ENCODE measurements at regions not wholly inside any gene's neighbourhood (a gene's known extent, or its start where the extent isn't known, plus 50 kb on each side); places are given as distances from the start of the nearest gene placed in this dataset.

DNA sequence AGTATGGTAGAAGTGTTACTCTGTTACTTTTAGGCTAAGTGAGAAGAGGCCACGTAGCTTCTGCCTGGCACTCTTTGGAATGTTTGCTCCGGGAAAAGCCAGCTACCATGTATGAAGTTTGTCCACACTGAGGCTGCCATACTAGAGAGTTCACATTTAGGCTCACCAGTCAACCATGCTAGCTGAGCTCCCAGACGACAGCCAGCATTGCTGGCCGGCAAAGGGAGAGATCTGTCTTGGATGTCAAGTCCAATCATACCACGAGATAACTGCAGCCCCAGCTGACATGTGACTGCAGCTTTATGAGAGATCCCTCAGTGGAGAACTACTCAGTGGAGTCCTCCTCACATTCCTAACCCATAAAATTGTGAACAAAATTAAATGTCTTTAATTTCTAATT, 321.2 kb upstream of the F9 start:
- Histone ChIP-seq H3K9me1 (ENCODE audit: control insufficient read depth, insufficient read depth, low read length) (no peaks in the 10 kb centered on the region), H2AFZ (ENCODE audit: low read depth, low read length) (peak overlapping the region; percentile 92), H3K4me2 (ENCODE audit: insufficient read depth, low read length) (peak overlapping the region; percentile 17; the same call in 1 of the 2 replicates), H3K79me2 (ENCODE audit: control insufficient read depth, insufficient read depth, low read length) (peaks cover 5% of the 10 kb centered on the region; the same call in 1 of the 3 replicates), H3K4me1 (replicated peaks in 1 of 2; ENCODE audit: control insufficient read depth in 2 of 2, insufficient read depth in 2 of 2, low read length in 2 of 2) (peaks cover 14 to 65% of the 10 kb centered on the region in 2 experiments), H3K9me3 (replicated peaks; ENCODE audit: control insufficient read depth, insufficient read depth, low read depth, low read length) (no peaks in the 10 kb centered on the region), H3K9ac (ENCODE audit: insufficient read depth in 1 of 2, low read depth in 2 of 2, low read length in 2 of 2) (peak overlapping the region; percentile 37 to 51; a peak in 3 of 4 replicates), H3K4me3 (no peak overlapping the region), H3K27ac (ENCODE audit: extremely low read depth, low read depth, low read length) (peak overlapping the region; percentile 53), H4K20me1 (replicated peaks; ENCODE audit: control insufficient read depth, insufficient read depth, low read length) (no peaks in the 10 kb centered on the region), H3K36me3 (ENCODE audit: control insufficient read depth, insufficient read depth, low read length) (no peaks in the 10 kb centered on the region; the same call in 2 of the 3 replicates), H3K27me3 (ENCODE audit: control insufficient read depth in 2 of 2, insufficient read depth in 2 of 2, low read length in 2 of 2) (no peaks in the 10 kb centered on the region)
- ChIA-PET CTCF (ENCODE audit: low intra/inter-chr PET ratio) (no interaction called here), POLR2A (interaction anchor here (1.0 to 1.5 kb wide), 3 partner anchors 13 to 18 kb away, joined by 4 read pairs; no protein-coding TSS in a partner anchor)
- BruUV-seq (replicated peaks), result no TSS peak
- intact Hi-C loops (cut with micrococcal nuclease) (no loop called here), in situ Hi-C loops (cut with MboI) (no loop called here)
- ATAC-seq, result no peak
- WGBS (ENCODE audit: insufficient coverage, low coverage, missing lambda C conversion rate), result 15% methylated on average over 5 of the region's 5 CpGs
- no peak for FAIRE-seq
- peak in 1 of 4 experiments; percentile 48 for DNase-seq (ENCODE audit: extremely low read depth in 1 of 4, low spot score in 3 of 4)
- TF ChIP-seq, protein P1, sequence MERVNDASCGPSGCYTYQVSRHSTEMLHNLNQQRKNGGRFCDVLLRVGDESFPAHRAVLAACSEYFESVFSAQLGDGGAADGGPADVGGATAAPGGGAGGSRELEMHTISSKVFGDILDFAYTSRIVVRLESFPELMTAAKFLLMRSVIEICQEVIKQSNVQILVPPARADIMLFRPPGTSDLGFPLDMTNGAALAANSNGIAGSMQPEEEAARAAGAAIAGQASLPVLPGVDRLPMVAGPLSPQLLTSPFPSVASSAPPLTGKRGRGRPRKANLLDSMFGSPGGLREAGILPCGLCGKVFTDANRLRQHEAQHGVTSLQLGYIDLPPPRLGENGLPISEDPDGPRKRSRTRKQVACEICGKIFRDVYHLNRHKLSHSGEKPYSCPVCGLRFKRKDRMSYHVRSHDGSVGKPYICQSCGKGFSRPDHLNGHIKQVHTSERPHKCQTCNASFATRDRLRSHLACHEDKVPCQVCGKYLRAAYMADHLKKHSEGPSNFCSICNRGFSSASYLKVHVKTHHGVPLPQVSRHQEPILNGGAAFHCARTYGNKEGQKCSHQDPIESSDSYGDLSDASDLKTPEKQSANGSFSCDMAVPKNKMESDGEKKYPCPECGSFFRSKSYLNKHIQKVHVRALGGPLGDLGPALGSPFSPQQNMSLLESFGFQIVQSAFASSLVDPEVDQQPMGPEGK (CRISPR knock-in tag; IDR thresholded peaks at IDR 0.05; ENCODE audit: borderline replicate concordance), result no peak
- TF ChIP-seq EZH2 (IDR thresholded peaks at IDR 0.05; ENCODE audit: borderline replicate concordance, low read depth, low read length) (no peak), SAP30 (IDR thresholded peaks at IDR 0.05; ENCODE audit: borderline replicate concordance, insufficient read depth, low read depth, low read length, poor library complexity, severe bottlenecking) (no peak), GABPB1 (CRISPR knock-in tag; IDR thresholded peaks at IDR 0.05) (no peak), ZFX (CRISPR knock-in tag; IDR thresholded peaks at IDR 0.05) (no peak), SRSF3 (IDR thresholded peaks at IDR 0.05; ENCODE audit: insufficient read depth, low read length) (no peak), FOXK1 (CRISPR knock-in tag; IDR thresholded peaks at IDR 0.05; ENCODE audit: borderline replicate concordance) (no peak), ZNF384 (IDR thresholded peaks at IDR 0.05; ENCODE audit: low read depth, low read length) (no peak), CBX5 (IDR thresholded peaks at IDR 0.05; ENCODE audit: borderline replicate concordance, low read depth) (no peak), ZBED1 (IDR thresholded peaks at IDR 0.05) (no peak), MYC (IDR thresholded peaks at IDR 0.05; ENCODE audit: low read depth, low read length) (no peak), MYC (CRISPR knock-in tag; IDR thresholded peaks at IDR 0.05; ENCODE audit: borderline replicate concordance, low read depth) (no peak), KDM5B (IDR thresholded peaks at IDR 0.05; ENCODE audit: insufficient replicate concordance, low read depth, low read length) (no peak), RNF2 (IDR thresholded peaks at IDR 0.05) (0 out of 2 replicates have a peak, but pooled peaks have one; percentile 15), XRCC4 (IDR thresholded peaks at IDR 0.05; ENCODE audit: extremely low read depth, insufficient read depth, insufficient read length) (no peak), BRF1 (IDR thresholded peaks at IDR 0.05; ENCODE audit: borderline replicate concordance, extremely low read depth, insufficient read length) (no peak), ZNF347 (CRISPR knock-in tag; IDR thresholded peaks at IDR 0.05; ENCODE audit: low read depth) (no peak), SMAD4 (CRISPR knock-in tag; conservative IDR thresholded peaks at IDR 0.05) (peak; percentile 53; the same call in 1 of the 2 replicates), POLR2B (IDR thresholded peaks at IDR 0.05; ENCODE audit: low read depth, partially characterized antibody) (no peak), ZNF121 (CRISPR knock-in tag; conservative IDR thresholded peaks at IDR 0.05) (no peak)
- TF ChIP-seq, protein P2, sequence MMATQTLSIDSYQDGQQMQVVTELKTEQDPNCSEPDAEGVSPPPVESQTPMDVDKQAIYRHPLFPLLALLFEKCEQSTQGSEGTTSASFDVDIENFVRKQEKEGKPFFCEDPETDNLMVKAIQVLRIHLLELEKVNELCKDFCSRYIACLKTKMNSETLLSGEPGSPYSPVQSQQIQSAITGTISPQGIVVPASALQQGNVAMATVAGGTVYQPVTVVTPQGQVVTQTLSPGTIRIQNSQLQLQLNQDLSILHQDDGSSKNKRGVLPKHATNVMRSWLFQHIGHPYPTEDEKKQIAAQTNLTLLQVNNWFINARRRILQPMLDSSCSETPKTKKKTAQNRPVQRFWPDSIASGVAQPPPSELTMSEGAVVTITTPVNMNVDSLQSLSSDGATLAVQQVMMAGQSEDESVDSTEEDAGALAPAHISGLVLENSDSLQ (IDR thresholded peaks at IDR 0.05), result peak; percentile 26
- TF ChIP-seq, protein P3, sequence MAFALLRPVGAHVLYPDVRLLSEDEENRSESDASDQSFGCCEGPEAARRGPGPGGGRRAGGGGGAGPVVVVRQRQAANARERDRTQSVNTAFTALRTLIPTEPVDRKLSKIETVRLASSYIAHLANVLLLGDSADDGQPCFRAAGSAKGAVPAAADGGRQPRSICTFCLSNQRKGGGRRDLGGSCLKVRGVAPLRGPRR (CRISPR knock-in tag; IDR thresholded peaks at IDR 0.05), result no peak
